CD14-positive monocyte (primary cell): ENCODE measurements at regions not wholly inside any gene's neighbourhood (a gene's known extent, or its start where the extent isn't known, plus 50 kb on each side); places are given as distances from the start of the nearest gene placed in this dataset.

Experiments
- DNase-seq, 3 donors: peaks; one replicate each; pipeline ENCODE4 v3.0.0-alpha.2; 2011 to 2022
- H2AFZ ChIP-seq: 2 replicates; pipeline ENCODE4 v1.6.0; 2012; ENCODE audit warnings: mild to moderate bottlenecking, low read depth, low read length, inconsistent platforms; ENCODE audit not compliant: insufficient read depth, poor library complexity, severe bottlenecking
- H3K27ac ChIP-seq, 2 donors: 1 replicate in 1 of 2; 2 replicates in 1 of 2; pipeline ENCODE4 v1.5.1; 2012 to 2013; ENCODE audit warnings: low read length in 2 of 2, control low read depth in 1 of 2, inconsistent platforms in 1 of 2, low read depth in 1 of 2, mild to moderate bottlenecking in 1 of 2
- H3K27me3 ChIP-seq, 2 donors: one replicate each; pipeline versions ENCODE4 v1.6.0 to v1.6.1; 2011 to 2013; ENCODE audit warnings: low read length in 2 of 2; ENCODE audit not compliant: control insufficient read depth in 2 of 2, insufficient read depth in 2 of 2
- H3K36me3 ChIP-seq, 2 donors: replicated peaks in 1 of 2; 1 replicate in 1 of 2; 2 replicates in 1 of 2; pipeline versions ENCODE4 v1.5.1 to v1.6.1; 2012 to 2013; ENCODE audit warnings: low read length in 2 of 2, control low read depth in 1 of 2, inconsistent platforms in 1 of 2, mild to moderate bottlenecking in 1 of 2; ENCODE audit not compliant: insufficient read depth in 2 of 2, control insufficient read depth in 1 of 2
- H3K4me1 ChIP-seq, 2 donors: 1 replicate in 1 of 2; 2 replicates in 1 of 2; pipeline versions ENCODE4 v1.5.1 to v1.6.1; 2012 to 2013; ENCODE audit warnings: low read length in 2 of 2, control low read depth in 1 of 2, inconsistent platforms in 1 of 2, mild to moderate bottlenecking in 1 of 2, moderate library complexity in 1 of 2; ENCODE audit not compliant: insufficient read depth in 2 of 2, control insufficient read depth in 1 of 2
- H3K4me2 ChIP-seq: replicated peaks from 2 replicates; pipeline ENCODE3; 2012; ENCODE audit warnings: low read length, moderate library complexity, mild to moderate bottlenecking; ENCODE audit not compliant: poor library complexity, severe bottlenecking; ENCODE audit errors: extremely low read depth
- H3K4me3 ChIP-seq, 3 experiments: fragments of 200-600 bp in 1 of 3; sonication (generic) in 1 of 3; replicated peaks in 1 of 3; 1 replicate in 2 of 3; 2 replicates in 1 of 3; pipeline ENCODE4 v1.5.1; 2011 to 2013; ENCODE audit warnings: low read length in 3 of 3, mild to moderate bottlenecking in 3 of 3, control low read depth in 2 of 3, low read depth in 2 of 3, inconsistent platforms in 1 of 3, moderate library complexity in 1 of 3
- H3K79me2 ChIP-seq: 2 replicates; pipeline ENCODE4 v1.6.0; 2012; ENCODE audit warnings: mild to moderate bottlenecking, control low read depth, inconsistent platforms, low read length, moderate library complexity; ENCODE audit not compliant: insufficient read depth
- H3K9ac ChIP-seq: 2 replicates; pipeline ENCODE4 v1.6.0; 2017; ENCODE audit warnings: low read length, mild to moderate bottlenecking; ENCODE audit not compliant: insufficient read depth, poor library complexity, severe bottlenecking
- H3K9me3 ChIP-seq, 2 donors: replicated peaks in 1 of 2; 1 replicate in 1 of 2; 2 replicates in 1 of 2; pipeline versions ENCODE4 v1.5.1 to v1.6.1; 2012 to 2013; ENCODE audit warnings: low read length in 2 of 2, control low read depth in 1 of 2; ENCODE audit not compliant: control insufficient read depth in 1 of 2, insufficient read depth in 1 of 2
- H4K20me1 ChIP-seq: 2 replicates; pipeline ENCODE4 v1.6.0; 2012; ENCODE audit warnings: mild to moderate bottlenecking, low read length, control low read depth, moderate library complexity; ENCODE audit not compliant: insufficient read depth
- H3K27ac Mint-ChIP-seq, 7 donors: one replicate each; pipeline ENCODE4 v1.8.0; 2020; ENCODE audit warnings: mild to moderate bottlenecking in 7 of 7, mixed read lengths in 7 of 7, moderate library complexity in 6 of 7, inconsistent platforms in 2 of 7
- H3K27me3 Mint-ChIP-seq, 3 donors: one replicate each; pipeline ENCODE4 v1.8.0; 2021 to 2022; ENCODE audit warnings: low read depth in 3 of 3, mild to moderate bottlenecking in 3 of 3, mixed read lengths in 3 of 3, moderate library complexity in 3 of 3, inconsistent platforms in 1 of 3
- H3K36me3 Mint-ChIP-seq, 2 donors: one replicate each; pipeline ENCODE4 v1.8.0; 2020; ENCODE audit warnings: mixed read lengths in 2 of 2, inconsistent platforms in 1 of 2, mild to moderate bottlenecking in 1 of 2
- H3K4me1 Mint-ChIP-seq: one replicate; pipeline ENCODE4 v1.8.0; 2020; ENCODE audit warnings: mild to moderate bottlenecking, mixed read lengths
- H3K4me3 Mint-ChIP-seq, 2 donors: one replicate each; pipeline ENCODE4 v1.8.0; 2020; ENCODE audit warnings: mild to moderate bottlenecking in 2 of 2, mixed read lengths in 2 of 2, moderate library complexity in 1 of 2
- H3K9me3 Mint-ChIP-seq, 7 donors: one replicate each; pipeline ENCODE4 v1.8.0; 2020 to 2022; ENCODE audit warnings: mixed read lengths in 7 of 7, mild to moderate bottlenecking in 6 of 7, moderate library complexity in 6 of 7, inconsistent platforms in 2 of 7
- CTCF ChIP-seq: fragments of 200-600 bp; IDR thresholded peaks from one replicate; pipeline ENCODE4 v1.8.0; 2022; ENCODE audit warnings: antibody characterized with exemption, mild to moderate bottlenecking
- WGBS: methylation state at CpG from one replicate; pipeline ENCODE4 v1.1.5; 2013; ENCODE audit warnings: missing lambda C conversion rate; ENCODE audit not compliant: insufficient coverage; 5-methylcytosine and 5-hydroxymethylcytosine counted together
- intact Hi-C, 2 donors: fragments of 100-400 bp; cut with micrococcal nuclease; formaldehyde crosslinking; loops; one replicate each; pipeline versions ENCODE4 v1.15.0 to v1.15.1; 2023

DNA sequence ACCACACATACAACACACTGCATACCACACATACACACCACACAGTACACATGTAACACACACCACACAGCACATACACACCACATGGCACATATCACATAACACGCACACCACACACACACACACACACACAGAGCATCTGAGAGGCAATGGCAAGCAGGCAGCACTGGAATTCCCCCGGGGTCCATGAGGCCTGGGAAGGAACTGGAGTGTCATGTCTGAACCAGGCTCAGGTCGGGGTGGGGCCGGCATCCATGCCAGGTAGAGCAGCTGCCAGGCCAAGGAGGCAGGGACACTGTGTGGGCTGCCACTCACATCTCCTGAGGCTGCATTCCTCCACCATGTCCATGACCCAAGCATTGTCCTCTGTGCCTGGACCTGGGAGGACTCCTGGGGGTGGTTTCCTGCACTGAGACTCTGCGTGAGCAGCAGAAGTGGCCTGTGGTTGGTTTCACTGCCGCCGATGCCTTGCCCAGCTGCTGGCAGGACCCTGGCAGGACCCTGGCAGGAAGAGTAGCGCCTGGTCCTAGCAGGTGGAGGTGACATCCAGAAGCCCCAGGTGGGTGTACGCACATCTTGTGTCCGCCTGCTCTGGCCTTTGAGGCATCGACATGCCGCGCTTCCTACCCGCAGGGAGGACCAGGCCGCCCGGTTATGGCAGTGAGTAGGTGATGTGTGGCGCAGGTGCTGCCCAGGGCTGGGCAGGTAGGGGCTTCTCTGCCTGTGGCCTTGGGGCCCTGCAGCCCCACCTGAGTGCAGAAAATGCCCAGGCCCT lies 1280.4 kb downstream of the TBC1D22A start:
- Mint-ChIP-seq H3K27me3 (peaks cover 0 to 6% (median 6%) of the 10 kb centered on the region in 3 donors), H3K27ac (no peak overlapping the region), H3K36me3 (no peaks in the 10 kb centered on the region), H3K4me3 (no peak overlapping the region), H3K4me1 (no peaks in the 10 kb centered on the region), H3K9me3 (peaks cover 0 to 9% (median 0%) of the 10 kb centered on the region in 7 donors)
- intact Hi-C loops: no loop called here
- 90% methylated on average over 17 of the region's 17 CpGs for WGBS
- no peaks in the 10 kb centered on the region for H4K20me1 ChIP-seq
- no peak overlapping the region for H3K4me2 ChIP-seq
- H3K79me2 ChIP-seq: no peaks in the 10 kb centered on the region
- no peak for TF ChIP-seq CTCF
- H3K9me3 ChIP-seq: peaks cover 0 to 3% of the 10 kb centered on the region in 2 donors
- no peaks in the 10 kb centered on the region for H3K4me1 ChIP-seq
- no peak for DNase-seq
- H3K36me3 ChIP-seq: no peaks in the 10 kb centered on the region
- no peaks in the 10 kb centered on the region for H3K27me3 ChIP-seq
- H2AFZ ChIP-seq: no peak overlapping the region
- H3K9ac ChIP-seq: no peak overlapping the region
- no peak overlapping the region for H3K4me3 ChIP-seq
- no peak overlapping the region for H3K27ac ChIP-seq

- no peaks in the 10 kb centered on the region for H3K27me3 ChIP-seq
- H3K4me3 ChIP-seq: no peak overlapping the region
- H3K4me3 Mint-ChIP-seq: no peak overlapping the region
- intact Hi-C loops: no loop called here
- peaks cover 0 to 3% of the 10 kb centered on the region in 2 donors for H3K9me3 ChIP-seq
- H4K20me1 ChIP-seq: no peaks in the 10 kb centered on the region
- no peak for TF ChIP-seq CTCF
- H3K4me1 Mint-ChIP-seq: no peaks in the 10 kb centered on the region
- WGBS: no CpG with 5 or more reads among the region's 5 CpGs
- peaks cover 2 to 4% (median 3%) of the 10 kb centered on the region in 3 donors for H3K27me3 Mint-ChIP-seq
- no peak overlapping the region for H3K27ac ChIP-seq
- no peaks in the 10 kb centered on the region for H3K36me3 ChIP-seq
- no peak overlapping the region for H3K9ac ChIP-seq
- no peaks in the 10 kb centered on the region for H3K36me3 Mint-ChIP-seq
- H2AFZ ChIP-seq: no peak overlapping the region
- no peak for DNase-seq
- H3K4me1 ChIP-seq: no peaks in the 10 kb centered on the region
- peaks cover 0 to 9% (median 3%) of the 10 kb centered on the region in 7 donors for H3K9me3 Mint-ChIP-seq
- H3K4me2 ChIP-seq: no peak overlapping the region
- peak overlapping the region in 1 of 7 donors; percentile 17 for H3K27ac Mint-ChIP-seq
- no peaks in the 10 kb centered on the region for H3K79me2 ChIP-seq
Observed at GRCh38 chr22:48039326-48039725, 1276.9 kb downstream of the TBC1D22A start.
